Caco-2 (cell line): ENCODE measurements at regions not wholly inside any gene's neighbourhood (a gene's known extent, or its start where the extent isn't known, plus 50 kb on each side); places are given as distances from the start of the nearest gene placed in this dataset.

Experiments
- BruUV-seq: library from RNA; stranded (reverse); fragments of 400-500 nt; replicated peaks from 2 replicates; lab custom pipeline; 2021; lab: Mats Ljungman, UMichigan
- CTCF ChIA-PET: fragments of 300-600 bp; sonication (Branson Sonifier 250); formaldehyde crosslinking; loops from one replicate; lab custom pipeline; 2022; ENCODE audit warnings: antibody characterized with exemption; lab: Charles Lee
- POLR2A ChIA-PET: fragments of 300-600 bp; sonication (Branson Sonifier 250); formaldehyde crosslinking; loops from one replicate; lab custom pipeline; 2022; ENCODE audit warnings: antibody characterized with exemption; lab: Charles Lee
- DNase-seq, 2 experiments: peaks; one replicate each; pipeline versions ENCODE4 v3.0.0 to v3.0.0-alpha.2; 2020 to 2022
- H3K27me3 ChIP-seq: replicated peaks from 2 replicates; pipeline ENCODE4 v1.6.0; 2011; ENCODE audit warnings: low read length; ENCODE audit not compliant: control insufficient read depth, insufficient read depth
- H3K36me3 ChIP-seq: 2 replicates; pipeline ENCODE4 v1.5.1; 2011; ENCODE audit warnings: low read length; ENCODE audit not compliant: control insufficient read depth, insufficient read depth
- H3K4me1 ChIP-seq: fragments of 250-450 bp; sonication (Bioruptor Pico); 2 replicates; pipeline ENCODE4 v1.5.1; 2020; ENCODE audit warnings: mild to moderate bottlenecking
- H3K4me3 ChIP-seq: 2 replicates; pipeline ENCODE4 v1.5.1; 2011; ENCODE audit warnings: low read depth, mild to moderate bottlenecking, control low read depth, low read length
- H3K9me3 ChIP-seq: fragments of 250-450 bp; sonication (Bioruptor Pico); 2 replicates; pipeline ENCODE4 v1.5.1; 2020; ENCODE audit warnings: mild to moderate bottlenecking, moderate library complexity
- H3K27ac Mint-ChIP-seq: one replicate; pipeline ENCODE4 v1.8.0; 2022; ENCODE audit warnings: mixed read lengths; ENCODE audit not compliant: unreplicated experiment
- H3K27me3 Mint-ChIP-seq: one replicate; pipeline ENCODE4 v1.8.0; 2022; ENCODE audit warnings: mixed read lengths; ENCODE audit not compliant: insufficient read depth, unreplicated experiment
- H3K36me3 Mint-ChIP-seq: one replicate; pipeline ENCODE4 v1.8.0; 2022; ENCODE audit warnings: mild to moderate bottlenecking, mixed read lengths; ENCODE audit not compliant: insufficient read depth, unreplicated experiment
- H3K4me1 Mint-ChIP-seq: one replicate; pipeline ENCODE4 v1.8.0; 2022; ENCODE audit warnings: low read depth, mixed read lengths; ENCODE audit not compliant: unreplicated experiment
- H3K4me3 Mint-ChIP-seq: one replicate; pipeline ENCODE4 v1.8.0; 2022; ENCODE audit warnings: mild to moderate bottlenecking, moderate library complexity, mixed read lengths; ENCODE audit not compliant: unreplicated experiment
- H3K9me3 Mint-ChIP-seq: one replicate; pipeline ENCODE4 v1.8.0; 2022; ENCODE audit warnings: mixed read lengths; ENCODE audit not compliant: unreplicated experiment
- intact Hi-C: fragments of 100-400 bp; cut with micrococcal nuclease; formaldehyde crosslinking; loops from one replicate; pipeline ENCODE4 v1.10.0; 2022; ENCODE audit not compliant: unreplicated experiment
- TF ChIP-seq, protein P1 (sequence below), 2 experiments: fragments of 200-600 bp in 1 of 2; IDR thresholded peaks; 1 replicate in 1 of 2; 2 replicates in 1 of 2; pipeline versions ENCODE4 v1.5.1 to v1.8.0; 2011 to 2022; ENCODE audit warnings: antibody characterized with exemption in 1 of 2, control low read depth in 1 of 2, inconsistent platforms in 1 of 2, low read depth in 1 of 2, low read length in 1 of 2, mild to moderate bottlenecking in 1 of 2, moderate library complexity in 1 of 2; ENCODE audit not compliant: insufficient read depth in 1 of 2, severe bottlenecking in 1 of 2, unreplicated experiment in 1 of 2

- H3K4me1 Mint-ChIP-seq: no peaks in the 10 kb centered on the region
- no peaks in the 10 kb centered on the region for H3K27me3 Mint-ChIP-seq
- no peaks in the 10 kb centered on the region for H3K9me3 ChIP-seq
- TF ChIP-seq, protein P1, sequence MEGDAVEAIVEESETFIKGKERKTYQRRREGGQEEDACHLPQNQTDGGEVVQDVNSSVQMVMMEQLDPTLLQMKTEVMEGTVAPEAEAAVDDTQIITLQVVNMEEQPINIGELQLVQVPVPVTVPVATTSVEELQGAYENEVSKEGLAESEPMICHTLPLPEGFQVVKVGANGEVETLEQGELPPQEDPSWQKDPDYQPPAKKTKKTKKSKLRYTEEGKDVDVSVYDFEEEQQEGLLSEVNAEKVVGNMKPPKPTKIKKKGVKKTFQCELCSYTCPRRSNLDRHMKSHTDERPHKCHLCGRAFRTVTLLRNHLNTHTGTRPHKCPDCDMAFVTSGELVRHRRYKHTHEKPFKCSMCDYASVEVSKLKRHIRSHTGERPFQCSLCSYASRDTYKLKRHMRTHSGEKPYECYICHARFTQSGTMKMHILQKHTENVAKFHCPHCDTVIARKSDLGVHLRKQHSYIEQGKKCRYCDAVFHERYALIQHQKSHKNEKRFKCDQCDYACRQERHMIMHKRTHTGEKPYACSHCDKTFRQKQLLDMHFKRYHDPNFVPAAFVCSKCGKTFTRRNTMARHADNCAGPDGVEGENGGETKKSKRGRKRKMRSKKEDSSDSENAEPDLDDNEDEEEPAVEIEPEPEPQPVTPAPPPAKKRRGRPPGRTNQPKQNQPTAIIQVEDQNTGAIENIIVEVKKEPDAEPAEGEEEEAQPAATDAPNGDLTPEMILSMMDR (IDR thresholded peaks at IDR 0.05; ENCODE audit: insufficient read depth in 1 of 2, low read depth in 1 of 2, low read length in 1 of 2, severe bottlenecking in 1 of 2, unreplicated experiment in 1 of 2): no peak
- no peaks in the 10 kb centered on the region for H3K36me3 ChIP-seq
- ChIA-PET CTCF (no interaction called here), POLR2A (no interaction called here)
- no peaks in the 10 kb centered on the region for H3K9me3 Mint-ChIP-seq
- DNase-seq: no peak
- intact Hi-C loops: no loop called here
- H3K4me3 Mint-ChIP-seq: no peak overlapping the region
- H3K36me3 Mint-ChIP-seq: no peaks in the 10 kb centered on the region
- H3K27ac Mint-ChIP-seq: no peak overlapping the region
- BruUV-seq: no TSS peak
- H3K4me3 ChIP-seq: no peak overlapping the region
- no peaks in the 10 kb centered on the region for H3K27me3 ChIP-seq
- H3K4me1 ChIP-seq: no peaks in the 10 kb centered on the region
Measured at GRCh38 chr5:7250611-7251010, 145.3 kb upstream of the ADCY2 start.

GRCh38 chr5:7251132-7251531 lies 144.8 kb upstream of the ADCY2 start:
- H3K27ac Mint-ChIP-seq: no peak overlapping the region
- intact Hi-C loops: no loop called here
- ChIA-PET CTCF (no interaction called here), POLR2A (no interaction called here)
- no peak overlapping the region for H3K4me3 Mint-ChIP-seq
- TF ChIP-seq, protein P1 (IDR thresholded peaks at IDR 0.05; ENCODE audit: insufficient read depth in 1 of 2, low read depth in 1 of 2, low read length in 1 of 2, severe bottlenecking in 1 of 2, unreplicated experiment in 1 of 2): no peak
- H3K27me3 Mint-ChIP-seq: no peaks in the 10 kb centered on the region
- Histone ChIP-seq H3K9me3 (no peaks in the 10 kb centered on the region), H3K36me3 (no peaks in the 10 kb centered on the region), H3K27me3 (no peaks in the 10 kb centered on the region), H3K4me3 (no peak overlapping the region), H3K4me1 (no peaks in the 10 kb centered on the region)
- H3K36me3 Mint-ChIP-seq: no peaks in the 10 kb centered on the region
- H3K9me3 Mint-ChIP-seq: no peaks in the 10 kb centered on the region
- DNase-seq: no peak
- no peaks in the 10 kb centered on the region for H3K4me1 Mint-ChIP-seq
- no TSS peak for BruUV-seq

- intact Hi-C loops: loop anchor here (1.0 to 5.0 kb wide), 5 partner anchors 131 to 555 kb away; no protein-coding TSS in a partner anchor
- Histone ChIP-seq H3K27me3 (no peaks in the 10 kb centered on the region), H3K9me3 (no peaks in the 10 kb centered on the region), H3K4me3 (no peak overlapping the region), H3K36me3 (no peaks in the 10 kb centered on the region), H3K4me1 (no peaks in the 10 kb centered on the region)
- TF ChIP-seq, protein P1 (IDR thresholded peaks at IDR 0.05; ENCODE audit: insufficient read depth in 1 of 2, low read depth in 1 of 2, low read length in 1 of 2, severe bottlenecking in 1 of 2, unreplicated experiment in 1 of 2): peak; percentile 45 to 58
- ChIA-PET CTCF (interaction anchor here (0.9 to 1.7 kb wide), 4 partner anchors 131 to 274 kb away, joined by 3 to 6 read pairs (median 3); no protein-coding TSS in a partner anchor), POLR2A (no interaction called here)
- H3K36me3 Mint-ChIP-seq: no peaks in the 10 kb centered on the region
- no peaks in the 10 kb centered on the region for H3K4me1 Mint-ChIP-seq
- H3K9me3 Mint-ChIP-seq: no peaks in the 10 kb centered on the region
- peaks cover 15% of the 10 kb centered on the region for H3K27me3 Mint-ChIP-seq
- H3K27ac Mint-ChIP-seq: no peak overlapping the region
- peak; percentile 36 to 37 for DNase-seq
- BruUV-seq: no TSS peak
- H3K4me3 Mint-ChIP-seq: no peak overlapping the region
Measured at GRCh38 chr5:7261049-7261448, 134.9 kb upstream of the ADCY2 start.
